SHP77 treated with DMSO at 0.1 percent for 48 hours (cell line): ENCODE measurements at regions not wholly inside any gene's neighbourhood (a gene's known extent, or its start where the extent isn't known, plus 50 kb on each side); places are given as distances from the start of the nearest gene placed in this dataset.
"Not testable (repeated sequence)": the region's sequence is repeated elsewhere in the genome, so short reads cannot be mapped to it uniquely, and the experiment has no call there.

Source experiments
- DNase-seq: peaks from one replicate; lab custom pipeline; 2025; lab: John Stamatoyannopoulos, UW

- DNase-seq, result not testable (repeated sequence)
Observed at GRCh38 chr10:55899472-55900147, 461.4 kb downstream of the ZWINT start.

GRCh38 chr10:55897490-55897921 is 463.6 kb downstream of the ZWINT start:
- no peak for DNase-seq

- no peak for DNase-seq
Observed at GRCh38 chr10:55892276-55892675, 468.8 kb downstream of the ZWINT start.

- no peak for DNase-seq
Observed at GRCh38 chr10:55881588-55881987, 479.5 kb downstream of the ZWINT start.

- DNase-seq, result no peak
Observed at GRCh38 chr10:55873485-55873884, 487.6 kb downstream of the ZWINT start.

- DNase-seq, result no peak
Observed at GRCh38 chr10:55870186-55870585, 490.9 kb downstream of the ZWINT start.

- DNase-seq, result no peak
Observed at GRCh38 chr10:55867848-55868247, 493.2 kb downstream of the ZWINT start.

- DNase-seq, result no peak
Observed at GRCh38 chr10:55858730-55859129, 502.3 kb downstream of the ZWINT start.

GRCh38 chr10:55852900-55853299 is 508.2 kb downstream of the ZWINT start:
- DNase-seq, result no peak

GRCh38 chr10:55837273-55837672 is 523.8 kb downstream of the ZWINT start:
- no peak for DNase-seq

GRCh38 chr10:55822096-55822495 is 539.0 kb downstream of the ZWINT start:
- no peak for DNase-seq

- no peak for DNase-seq
Observed at GRCh38 chr10:55820478-55820877, 540.6 kb downstream of the ZWINT start.

GRCh38 chr10:55820071-55820470 is 541.0 kb downstream of the ZWINT start:
- DNase-seq, result no peak

- DNase-seq, result no peak
Observed at GRCh38 chr10:55813451-55814170, 547.4 kb downstream of the ZWINT start.

GRCh38 chr10:55803055-55803454 is 558.0 kb downstream of the ZWINT start:
- no peak for DNase-seq

GRCh38 chr10:55801353-55801661 is 559.8 kb downstream of the ZWINT start:
- DNase-seq, result no peak

- DNase-seq, result no peak
Observed at GRCh38 chr10:55800602-55801352, 560.3 kb downstream of the ZWINT start.

- DNase-seq, result no peak
Observed at GRCh38 chr10:55793024-55793423, 568.0 kb downstream of the ZWINT start.

GRCh38 chr10:55790276-55790675 is 570.8 kb downstream of the ZWINT start:
- not testable (repeated sequence) for DNase-seq

GRCh38 chr10:55786461-55787050 is 574.5 kb downstream of the ZWINT start:
- no peak for DNase-seq

GRCh38 chr10:55782181-55782580 is 578.9 kb downstream of the ZWINT start:
- no peak for DNase-seq

- no peak for DNase-seq
Observed at GRCh38 chr10:55766212-55766611, 594.8 kb downstream of the ZWINT start.

GRCh38 chr10:55750458-55750857 is 610.6 kb downstream of the ZWINT start:
- DNase-seq, result no peak
